ENCODE measurements at regions not wholly inside any gene's neighbourhood (a gene's known extent, or its start where the extent isn't known, plus 50 kb on each side); places are given as distances from the start of the nearest gene placed in this dataset.

GRCh38 chr18:68323921-68324320 lies 391.0 kb downstream of the TMX3 start:
- TF ChIP-seq CTCF (IDR thresholded peaks at IDR 0.05) (no peak), EZH2phosphoT487 (IDR thresholded peaks at IDR 0.05) (no peak), EZH2 (IDR thresholded peaks at IDR 0.05) (no peak)
